HL-60 (cell line): ENCODE measurements at regions not wholly inside any gene's neighbourhood (a gene's known extent, or its start where the extent isn't known, plus 50 kb on each side); places are given as distances from the start of the nearest gene placed in this dataset.

Source experiments
- DNase-seq, 2 experiments: peaks; one replicate each; pipeline ENCODE4 v3.0.0-alpha.2; 2010 to 2020; ENCODE audit warnings: low read depth in 1 of 2, low spot score in 1 of 2
- H3K27ac ChIP-seq: fragments of 250-450 bp; sonication (Bioruptor Pico); replicated peaks from 2 replicates; pipeline ENCODE4 v1.5.1; 2020; ENCODE audit warnings: mild to moderate bottlenecking, moderate library complexity
- H3K27me3 ChIP-seq: fragments of 250-450 bp; sonication (Bioruptor Pico); 2 replicates; pipeline ENCODE4 v1.5.1; 2021; ENCODE audit warnings: mild to moderate bottlenecking, moderate library complexity; ENCODE audit not compliant: insufficient read depth, poor library complexity, severe bottlenecking
- H3K4me3 ChIP-seq: replicated peaks from 2 replicates; pipeline ENCODE4 v1.5.1; 2011; ENCODE audit warnings: mild to moderate bottlenecking, control low read depth, low read length; ENCODE audit not compliant: insufficient read depth
- GABPA ChIP-seq: IDR thresholded peaks from 2 replicates; pipeline ENCODE4 v1.6.1; 2012; ENCODE audit warnings: low read depth
- POLR2AphosphoS5 ChIP-seq: IDR thresholded peaks from 2 replicates; pipeline ENCODE4 v1.6.1; 2012; ENCODE audit warnings: low read depth
- SPI1 ChIP-seq: IDR thresholded peaks from 2 replicates; pipeline ENCODE4 v1.6.1; 2012; ENCODE audit warnings: low read depth, mild to moderate bottlenecking, borderline replicate concordance
- TF ChIP-seq, protein P1 (sequence below): IDR thresholded peaks from 2 replicates; pipeline ENCODE4 v1.6.1; 2012; ENCODE audit warnings: low read depth; ENCODE audit not compliant: insufficient replicate concordance
- TF ChIP-seq, protein P2 (sequence below): IDR thresholded peaks from one replicate; pipeline ENCODE4 v1.5.1; 2011; ENCODE audit warnings: low read length, control low read depth, inconsistent platforms; ENCODE audit not compliant: insufficient read depth

DNA sequence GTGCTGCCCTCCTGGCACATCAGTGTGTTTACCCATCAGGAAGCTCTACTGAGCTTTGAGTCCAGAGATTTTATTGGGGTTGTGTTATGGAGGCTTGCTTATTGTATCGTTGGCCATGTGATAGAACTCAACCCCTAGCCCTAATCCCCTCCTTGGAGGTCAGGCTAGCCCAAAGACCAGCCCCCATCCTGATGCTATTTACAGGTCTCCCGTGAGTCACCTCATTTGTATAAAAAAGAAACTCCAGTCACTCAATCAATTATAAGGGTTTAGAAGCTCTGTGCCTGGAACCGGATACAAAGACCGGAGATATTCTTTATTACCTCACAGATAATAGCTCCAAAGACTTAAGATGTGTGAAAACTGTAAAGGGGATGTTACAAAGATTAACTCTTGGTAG is 405.9 kb downstream of the CNTNAP4 start:
- TF ChIP-seq, protein P1, sequence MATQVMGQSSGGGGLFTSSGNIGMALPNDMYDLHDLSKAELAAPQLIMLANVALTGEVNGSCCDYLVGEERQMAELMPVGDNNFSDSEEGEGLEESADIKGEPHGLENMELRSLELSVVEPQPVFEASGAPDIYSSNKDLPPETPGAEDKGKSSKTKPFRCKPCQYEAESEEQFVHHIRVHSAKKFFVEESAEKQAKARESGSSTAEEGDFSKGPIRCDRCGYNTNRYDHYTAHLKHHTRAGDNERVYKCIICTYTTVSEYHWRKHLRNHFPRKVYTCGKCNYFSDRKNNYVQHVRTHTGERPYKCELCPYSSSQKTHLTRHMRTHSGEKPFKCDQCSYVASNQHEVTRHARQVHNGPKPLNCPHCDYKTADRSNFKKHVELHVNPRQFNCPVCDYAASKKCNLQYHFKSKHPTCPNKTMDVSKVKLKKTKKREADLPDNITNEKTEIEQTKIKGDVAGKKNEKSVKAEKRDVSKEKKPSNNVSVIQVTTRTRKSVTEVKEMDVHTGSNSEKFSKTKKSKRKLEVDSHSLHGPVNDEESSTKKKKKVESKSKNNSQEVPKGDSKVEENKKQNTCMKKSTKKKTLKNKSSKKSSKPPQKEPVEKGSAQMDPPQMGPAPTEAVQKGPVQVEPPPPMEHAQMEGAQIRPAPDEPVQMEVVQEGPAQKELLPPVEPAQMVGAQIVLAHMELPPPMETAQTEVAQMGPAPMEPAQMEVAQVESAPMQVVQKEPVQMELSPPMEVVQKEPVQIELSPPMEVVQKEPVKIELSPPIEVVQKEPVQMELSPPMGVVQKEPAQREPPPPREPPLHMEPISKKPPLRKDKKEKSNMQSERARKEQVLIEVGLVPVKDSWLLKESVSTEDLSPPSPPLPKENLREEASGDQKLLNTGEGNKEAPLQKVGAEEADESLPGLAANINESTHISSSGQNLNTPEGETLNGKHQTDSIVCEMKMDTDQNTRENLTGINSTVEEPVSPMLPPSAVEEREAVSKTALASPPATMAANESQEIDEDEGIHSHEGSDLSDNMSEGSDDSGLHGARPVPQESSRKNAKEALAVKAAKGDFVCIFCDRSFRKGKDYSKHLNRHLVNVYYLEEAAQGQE = no peak
- TF ChIP-seq SPI1 = no peak
- TF ChIP-seq GABPA = no peak
- TF ChIP-seq, protein P2, sequence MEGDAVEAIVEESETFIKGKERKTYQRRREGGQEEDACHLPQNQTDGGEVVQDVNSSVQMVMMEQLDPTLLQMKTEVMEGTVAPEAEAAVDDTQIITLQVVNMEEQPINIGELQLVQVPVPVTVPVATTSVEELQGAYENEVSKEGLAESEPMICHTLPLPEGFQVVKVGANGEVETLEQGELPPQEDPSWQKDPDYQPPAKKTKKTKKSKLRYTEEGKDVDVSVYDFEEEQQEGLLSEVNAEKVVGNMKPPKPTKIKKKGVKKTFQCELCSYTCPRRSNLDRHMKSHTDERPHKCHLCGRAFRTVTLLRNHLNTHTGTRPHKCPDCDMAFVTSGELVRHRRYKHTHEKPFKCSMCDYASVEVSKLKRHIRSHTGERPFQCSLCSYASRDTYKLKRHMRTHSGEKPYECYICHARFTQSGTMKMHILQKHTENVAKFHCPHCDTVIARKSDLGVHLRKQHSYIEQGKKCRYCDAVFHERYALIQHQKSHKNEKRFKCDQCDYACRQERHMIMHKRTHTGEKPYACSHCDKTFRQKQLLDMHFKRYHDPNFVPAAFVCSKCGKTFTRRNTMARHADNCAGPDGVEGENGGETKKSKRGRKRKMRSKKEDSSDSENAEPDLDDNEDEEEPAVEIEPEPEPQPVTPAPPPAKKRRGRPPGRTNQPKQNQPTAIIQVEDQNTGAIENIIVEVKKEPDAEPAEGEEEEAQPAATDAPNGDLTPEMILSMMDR = no peak
- TF ChIP-seq POLR2AphosphoS5 = no peak
- H3K4me3 ChIP-seq = no peak overlapping the region
- no peak for DNase-seq
- H3K27ac ChIP-seq = no peak overlapping the region
- H3K27me3 ChIP-seq = no peaks in the 10 kb centered on the region

DNA sequence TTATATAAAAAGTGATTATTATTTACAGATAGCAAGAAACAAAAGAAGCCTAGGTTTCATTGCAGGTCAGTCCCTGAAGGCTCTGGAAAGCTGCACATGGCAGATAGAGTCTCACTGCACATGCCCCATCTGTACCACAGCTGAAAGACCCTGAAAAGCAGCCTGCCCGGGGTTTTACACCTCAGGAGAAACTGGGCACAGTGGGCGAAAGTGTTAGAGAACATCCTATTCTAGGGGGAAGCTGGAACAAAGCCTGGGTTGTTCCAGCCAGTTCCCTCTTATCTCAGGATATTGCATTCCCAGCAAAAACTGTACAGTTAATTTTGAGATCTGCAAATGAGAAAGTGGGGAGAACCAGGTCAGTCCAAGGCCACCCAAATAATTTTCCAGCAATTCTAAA is 419.7 kb downstream of the CNTNAP4 start:
- no peaks in the 10 kb centered on the region for H3K27me3 ChIP-seq
- DNase-seq = no peak
- H3K27ac ChIP-seq = no peak overlapping the region
- no peak overlapping the region for H3K4me3 ChIP-seq
- TF ChIP-seq SPI1 (no peak), POLR2AphosphoS5 (no peak), GABPA (no peak)
- TF ChIP-seq, protein P2 = no peak
- TF ChIP-seq, protein P1 = no peak

DNA sequence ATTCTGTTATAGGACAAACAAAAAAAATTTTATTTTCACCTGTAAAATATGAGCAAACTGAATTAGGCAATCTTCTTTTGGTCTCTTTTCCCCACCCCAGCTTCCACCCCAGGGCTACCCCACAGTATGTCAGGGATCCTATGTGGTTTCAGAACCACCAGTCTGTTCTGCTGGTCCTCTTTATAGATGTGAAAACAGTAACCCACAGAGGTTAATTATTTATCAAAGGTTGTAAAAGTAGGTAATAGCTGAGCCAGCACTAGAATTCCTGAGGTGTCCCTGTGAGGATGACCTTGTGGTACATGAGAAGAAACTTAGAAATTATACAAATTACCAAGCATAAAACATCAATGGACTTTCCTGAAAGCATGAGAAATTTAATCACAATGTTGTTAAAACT is 428.7 kb downstream of the CNTNAP4 start:
- no peak overlapping the region for H3K4me3 ChIP-seq
- no peak overlapping the region for H3K27ac ChIP-seq
- DNase-seq = no peak
- TF ChIP-seq SPI1 (no peak), GABPA (no peak), POLR2AphosphoS5 (no peak)
- TF ChIP-seq, protein P1 = no peak
- TF ChIP-seq, protein P2 = no peak
- H3K27me3 ChIP-seq = no peaks in the 10 kb centered on the region
